ENCODE measurements at regions not wholly inside any gene's neighbourhood (a gene's known extent, or its start where the extent isn't known, plus 50 kb on each side); places are given as distances from the start of the nearest gene placed in this dataset.

- H3K9me3 Mint-ChIP-seq, result peaks cover 4% of the 10 kb centered on the region
- H3K27me3 Mint-ChIP-seq (ENCODE audit: low read depth), result peaks cover 13% of the 10 kb centered on the region
- no peak overlapping the region for H3K27ac Mint-ChIP-seq
- H3K4me3 Mint-ChIP-seq, result no peak overlapping the region
- H3K4me1 Mint-ChIP-seq, result peaks cover 5% of the 10 kb centered on the region
- no peaks in the 10 kb centered on the region for H3K36me3 Mint-ChIP-seq (ENCODE audit: low read depth)
- TF ChIP-seq, protein P1, sequence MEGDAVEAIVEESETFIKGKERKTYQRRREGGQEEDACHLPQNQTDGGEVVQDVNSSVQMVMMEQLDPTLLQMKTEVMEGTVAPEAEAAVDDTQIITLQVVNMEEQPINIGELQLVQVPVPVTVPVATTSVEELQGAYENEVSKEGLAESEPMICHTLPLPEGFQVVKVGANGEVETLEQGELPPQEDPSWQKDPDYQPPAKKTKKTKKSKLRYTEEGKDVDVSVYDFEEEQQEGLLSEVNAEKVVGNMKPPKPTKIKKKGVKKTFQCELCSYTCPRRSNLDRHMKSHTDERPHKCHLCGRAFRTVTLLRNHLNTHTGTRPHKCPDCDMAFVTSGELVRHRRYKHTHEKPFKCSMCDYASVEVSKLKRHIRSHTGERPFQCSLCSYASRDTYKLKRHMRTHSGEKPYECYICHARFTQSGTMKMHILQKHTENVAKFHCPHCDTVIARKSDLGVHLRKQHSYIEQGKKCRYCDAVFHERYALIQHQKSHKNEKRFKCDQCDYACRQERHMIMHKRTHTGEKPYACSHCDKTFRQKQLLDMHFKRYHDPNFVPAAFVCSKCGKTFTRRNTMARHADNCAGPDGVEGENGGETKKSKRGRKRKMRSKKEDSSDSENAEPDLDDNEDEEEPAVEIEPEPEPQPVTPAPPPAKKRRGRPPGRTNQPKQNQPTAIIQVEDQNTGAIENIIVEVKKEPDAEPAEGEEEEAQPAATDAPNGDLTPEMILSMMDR (IDR thresholded peaks at IDR 0.05; ENCODE audit: unreplicated experiment in 3 of 3), result no peak
Measured at GRCh38 chr14:101065696-101066694, 162.5 kb upstream of the RTL1 start.

DNA sequence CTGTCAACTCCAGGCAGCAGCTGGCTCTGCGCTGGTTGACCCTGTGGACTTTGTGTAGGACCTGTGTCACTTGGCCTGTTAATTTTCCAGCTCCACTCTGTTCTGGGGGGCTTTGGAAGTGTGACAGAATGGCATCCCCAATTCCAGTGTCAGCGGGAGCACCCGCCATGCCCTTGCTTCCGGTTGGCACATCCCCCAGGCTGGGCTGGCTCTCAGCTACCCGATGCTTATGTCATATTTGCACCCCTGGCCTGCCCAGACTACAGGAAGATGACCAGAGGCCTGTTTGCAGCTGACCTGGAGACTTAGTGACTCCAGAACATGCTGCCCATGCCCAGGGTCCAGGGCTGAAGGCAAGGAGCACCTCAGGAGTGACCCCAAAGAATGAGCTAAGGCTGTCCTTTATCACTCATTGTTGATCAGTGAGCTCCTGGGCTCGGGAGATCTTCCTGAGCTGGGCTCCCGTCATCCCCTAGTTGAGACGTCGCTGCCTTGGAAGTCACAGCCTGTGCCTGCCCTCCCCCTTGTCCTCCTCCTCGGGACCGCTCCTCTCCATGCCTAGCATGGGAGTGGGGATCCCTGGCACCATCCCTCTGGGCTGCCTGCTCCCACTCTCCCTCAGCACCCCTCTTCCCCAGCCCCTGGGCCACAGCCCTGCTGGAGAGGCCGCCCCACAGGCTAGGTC lies 163.4 kb upstream of the RTL1 start:
- peaks cover 10% of the 10 kb centered on the region for H3K27me3 Mint-ChIP-seq (ENCODE audit: low read depth)
- H3K4me3 Mint-ChIP-seq, result no peak overlapping the region
- peaks cover 12% of the 10 kb centered on the region for H3K4me1 Mint-ChIP-seq
- no peaks in the 10 kb centered on the region for H3K36me3 Mint-ChIP-seq (ENCODE audit: low read depth)
- H3K27ac Mint-ChIP-seq, result no peak overlapping the region
- TF ChIP-seq, protein P1 (IDR thresholded peaks at IDR 0.05; ENCODE audit: unreplicated experiment in 3 of 3), result no peak
- peaks cover 2% of the 10 kb centered on the region for H3K9me3 Mint-ChIP-seq

DNA sequence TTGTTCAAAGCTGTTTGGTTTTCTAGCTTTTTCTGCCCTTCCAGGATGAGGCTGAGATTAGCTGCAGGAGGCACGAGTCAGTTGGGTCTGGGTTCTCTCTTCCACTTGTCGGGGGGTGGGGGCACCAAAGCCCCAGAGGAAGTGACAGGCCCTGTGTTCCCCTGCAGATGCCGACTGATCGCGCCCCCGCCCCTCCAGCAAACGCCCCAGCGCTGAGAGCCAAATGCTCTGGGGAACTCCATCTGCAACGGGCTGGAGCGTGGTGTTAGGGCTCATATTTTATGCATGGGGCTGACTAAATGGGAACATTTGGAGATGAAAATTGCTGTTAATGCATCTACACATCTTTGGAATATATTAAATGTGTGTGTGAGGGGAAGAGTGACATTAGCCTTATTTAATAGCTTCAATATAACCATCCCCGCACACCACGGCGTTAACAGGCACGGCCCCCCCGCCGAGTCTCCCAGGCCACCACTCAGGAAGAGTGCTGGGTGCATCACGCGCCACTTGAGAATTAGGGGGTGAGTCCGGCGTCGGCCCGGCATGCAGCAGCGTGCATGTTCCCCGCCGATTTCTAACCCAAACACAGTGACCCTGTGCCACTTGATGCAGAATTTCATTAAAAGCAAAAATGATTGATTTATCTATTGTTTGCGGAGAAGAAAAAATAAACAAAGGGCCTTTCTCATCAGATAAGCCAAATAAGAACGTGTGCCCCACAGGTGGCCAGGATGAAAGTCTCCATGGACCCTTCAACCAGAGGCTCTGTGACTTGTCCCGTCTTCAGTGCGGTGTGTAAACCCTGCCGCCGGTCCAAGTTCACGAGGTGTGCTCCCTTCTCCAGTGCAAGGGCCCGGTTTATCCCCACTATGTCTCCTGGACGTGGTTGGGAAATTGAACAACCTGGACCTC lies 165.0 kb upstream of the RTL1 start:
- peaks cover 2% of the 10 kb centered on the region for H3K9me3 Mint-ChIP-seq
- TF ChIP-seq, protein P1 (IDR thresholded peaks at IDR 0.05; ENCODE audit: unreplicated experiment in 3 of 3), result no peak
- H3K4me1 Mint-ChIP-seq, result peaks cover 20% of the 10 kb centered on the region

DNA sequence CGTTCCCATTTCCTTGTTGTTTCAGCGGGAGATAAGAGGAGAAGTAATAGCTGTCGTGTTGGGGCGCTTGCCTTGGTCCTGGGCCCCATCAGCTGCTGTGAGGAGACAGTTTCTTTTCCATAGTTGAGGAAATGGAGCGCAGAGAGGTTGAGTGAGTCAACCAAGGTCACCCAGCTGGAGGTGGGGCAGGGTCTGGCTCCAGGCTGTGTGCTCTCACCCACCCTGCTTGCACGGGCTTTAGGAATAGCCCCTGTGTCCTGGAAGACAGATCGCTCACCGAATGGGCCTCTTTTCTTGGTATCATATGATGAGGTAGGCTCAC lies 165.7 kb upstream of the RTL1 start:
- Mint-ChIP-seq H3K27me3 (ENCODE audit: low read depth) (peaks cover 3% of the 10 kb centered on the region), H3K36me3 (ENCODE audit: low read depth) (no peaks in the 10 kb centered on the region), H3K4me3 (no peak overlapping the region), H3K27ac (no peak overlapping the region), H3K4me1 (peaks cover 26% of the 10 kb centered on the region), H3K9me3 (peaks cover 2% of the 10 kb centered on the region)
- TF ChIP-seq, protein P1 (IDR thresholded peaks at IDR 0.05; ENCODE audit: unreplicated experiment in 3 of 3), result no peak

More for the DNA sequence above, 165.0 kb upstream of the RTL1 start:
- no peaks in the 10 kb centered on the region for H3K36me3 Mint-ChIP-seq (ENCODE audit: low read depth)
- H3K27me3 Mint-ChIP-seq (ENCODE audit: low read depth), result peaks cover 6% of the 10 kb centered on the region
- H3K4me3 Mint-ChIP-seq, result no peak overlapping the region
- H3K27ac Mint-ChIP-seq, result no peak overlapping the region

- peaks cover 32% of the 10 kb centered on the region for H3K4me1 Mint-ChIP-seq
- peaks cover 2% of the 10 kb centered on the region for H3K9me3 Mint-ChIP-seq
- TF ChIP-seq, protein P1 (IDR thresholded peaks at IDR 0.05; ENCODE audit: unreplicated experiment in 3 of 3), result no peak
- H3K27ac Mint-ChIP-seq, result peak overlapping the region in 2 of 3 experiments; percentile 56 to 86
- H3K27me3 Mint-ChIP-seq (ENCODE audit: low read depth), result peaks cover 3% of the 10 kb centered on the region
- H3K36me3 Mint-ChIP-seq (ENCODE audit: low read depth), result no peaks in the 10 kb centered on the region
- H3K4me3 Mint-ChIP-seq, result no peak overlapping the region
Measured at GRCh38 chr14:101069666-101070362, 166.3 kb upstream of the RTL1 start.

Data from nephron (organoid).